Gastrocnemius medialis (tissue), 4 donors: ENCODE measurements at regions not wholly inside any gene's neighbourhood (a gene's known extent, or its start where the extent isn't known, plus 50 kb on each side); places are given as distances from the start of the nearest gene placed in this dataset.

Source experiments
- ATAC-seq, 2 donors: fragments of 150-250 bp; one replicate each; pipeline ENCODE4 v1.9.1; 2016
- DNase-seq, 2 donors: peaks; one replicate each; pipeline ENCODE4 v3.0.0-alpha.2; 2019
- H3K27ac ChIP-seq, 4 donors: fragments of 200-600 bp; sonication (generic); 1 replicate in 1 of 4; 2 replicates in 3 of 4; pipeline ENCODE4 v1.5.1; 2016 to 2018; ENCODE audit warnings: mild to moderate bottlenecking in 2 of 4, moderate library complexity in 1 of 4
- H3K27me3 ChIP-seq, 3 donors: fragments of 200-600 bp; sonication (generic) in 2 of 3; 1 replicate in 1 of 3; 2 replicates in 2 of 3; pipeline versions ENCODE4 v1.5.1 to v1.6.0; 2016 to 2019; ENCODE audit warnings: mild to moderate bottlenecking in 1 of 3, moderate library complexity in 1 of 3
- H3K36me3 ChIP-seq, 2 donors: fragments of 200-600 bp; sonication (generic) in 1 of 2; one replicate each; pipeline ENCODE4 v1.5.1; 2017 to 2018
- H3K4me1 ChIP-seq, 2 donors: fragments of 200-600 bp; sonication (generic) in 1 of 2; one replicate each; pipeline ENCODE4 v1.5.1; 2016 to 2017; ENCODE audit warnings: mild to moderate bottlenecking in 2 of 2
- H3K4me3 ChIP-seq, 4 donors: fragments of 200-600 bp; sonication (generic) in 3 of 4; 1 replicate in 1 of 4; 2 replicates in 3 of 4; pipeline ENCODE4 v1.5.1; 2016 to 2019; ENCODE audit warnings: mild to moderate bottlenecking in 2 of 4
- H3K9me3 ChIP-seq, 3 donors: fragments of 200-600 bp; sonication (generic) in 2 of 3; 1 replicate in 1 of 3; 2 replicates in 2 of 3; pipeline ENCODE4 v1.5.1; 2016 to 2019
- CTCF ChIP-seq, 5 experiments: fragments of 450-650 bp in 3 of 5; fragments of 200-600 bp in 2 of 5; sonication (generic) in 2 of 5; IDR thresholded peaks in 4 of 5; conservative IDR thresholded peaks in 1 of 5; 1 replicate in 4 of 5; 2 replicates in 1 of 5; pipeline ENCODE4 v1.5.1; 2016 to 2019; ENCODE audit warnings: antibody characterized with exemption in 5 of 5, mild to moderate bottlenecking in 3 of 5, moderate library complexity in 3 of 5
- POLR2A ChIP-seq, 2 donors: fragments of 450-650 bp; IDR thresholded peaks; one replicate each; pipeline ENCODE4 v1.6.1; 2017; ENCODE audit warnings: antibody characterized with exemption in 2 of 2, mild to moderate bottlenecking in 2 of 2, moderate library complexity in 2 of 2
- in situ Hi-C, 4 donors: fragments of 200-750 bp; cut with MboI; loops; one replicate each; pipeline versions ENCODE4 v1.15.0 to v1.8.0; 2017; ENCODE audit warnings: low sequenced_read_pairs in 4 of 4
- intact Hi-C: fragments of 100-400 bp; cut with DNase I; formaldehyde crosslinking; loops from one replicate; pipeline ENCODE4 v1.15.1; 2023; ENCODE audit warnings: low total_unique reads

- in situ Hi-C loops, result no loop called here
- H3K4me3 ChIP-seq, result no peak overlapping the region
- no peaks in the 10 kb centered on the region for H3K4me1 ChIP-seq
- intact Hi-C loops, result no loop called here
- TF ChIP-seq POLR2A (IDR thresholded peaks at IDR 0.05), result no peak
- no peak for TF ChIP-seq CTCF (IDR thresholded peaks at IDR 0.05 in 4 of 5, conservative IDR thresholded peaks at IDR 0.05 in 1 of 5)
- H3K36me3 ChIP-seq, result no peaks in the 10 kb centered on the region
- H3K9me3 ChIP-seq, result no peaks in the 10 kb centered on the region
- ATAC-seq (no peak), DNase-seq (no peak)
- no peak overlapping the region for H3K27ac ChIP-seq
- H3K27me3 ChIP-seq, result no peaks in the 10 kb centered on the region
Measured at GRCh38 chr13:107043021-107043956, 475.4 kb upstream of the ARGLU1 start.

- Histone ChIP-seq H3K4me1 (no peaks in the 10 kb centered on the region), H3K27ac (no peak overlapping the region), H3K4me3 (no peak overlapping the region), H3K9me3 (no peaks in the 10 kb centered on the region), H3K27me3 (no peaks in the 10 kb centered on the region), H3K36me3 (no peaks in the 10 kb centered on the region)
- TF ChIP-seq POLR2A (IDR thresholded peaks at IDR 0.05) (no peak), CTCF (IDR thresholded peaks at IDR 0.05 in 4 of 5, conservative IDR thresholded peaks at IDR 0.05 in 1 of 5) (no peak)
- intact Hi-C loops (no loop called here), in situ Hi-C loops (no loop called here)
- DNase-seq, result no peak
- ATAC-seq, result no peak
Measured at GRCh38 chr13:107035778-107036177, 467.8 kb upstream of the ARGLU1 start.

GRCh38 chr13:107035186-107035585 lies 467.2 kb upstream of the ARGLU1 start:
- DNase-seq (no peak), ATAC-seq (no peak)
- H3K27me3 ChIP-seq, result no peaks in the 10 kb centered on the region
- no peaks in the 10 kb centered on the region for H3K4me1 ChIP-seq
- no peak for TF ChIP-seq CTCF (IDR thresholded peaks at IDR 0.05 in 4 of 5, conservative IDR thresholded peaks at IDR 0.05 in 1 of 5)
- no peaks in the 10 kb centered on the region for H3K9me3 ChIP-seq
- no peak overlapping the region for H3K4me3 ChIP-seq
- intact Hi-C loops, result no loop called here
- no peak overlapping the region for H3K27ac ChIP-seq
- in situ Hi-C loops, result no loop called here
- no peaks in the 10 kb centered on the region for H3K36me3 ChIP-seq

- ATAC-seq, result no peak
- no peak for TF ChIP-seq POLR2A (IDR thresholded peaks at IDR 0.05)
- no peak for TF ChIP-seq CTCF (IDR thresholded peaks at IDR 0.05 in 4 of 5, conservative IDR thresholded peaks at IDR 0.05 in 1 of 5)
- Histone ChIP-seq H3K9me3 (no peaks in the 10 kb centered on the region), H3K4me1 (no peaks in the 10 kb centered on the region), H3K27ac (no peak overlapping the region), H3K4me3 (no peak overlapping the region), H3K27me3 (no peaks in the 10 kb centered on the region), H3K36me3 (no peaks in the 10 kb centered on the region)
- DNase-seq, result no peak
- intact Hi-C loops, result no loop called here
- in situ Hi-C loops, result no loop called here
Measured at GRCh38 chr13:107034236-107034872, 466.4 kb upstream of the ARGLU1 start.
